Sigmoid colon (tissue), 4 donors: ENCODE measurements at regions not wholly inside any gene's neighbourhood (a gene's known extent, or its start where the extent isn't known, plus 50 kb on each side); places are given as distances from the start of the nearest gene placed in this dataset.
A peak's percentile ranks its signal among the peaks of the same experiment; 100 is the strongest.

Experiments used
- POLR2A ChIP-seq, 2 donors: fragments of 450-650 bp; IDR thresholded peaks; one replicate each; pipeline ENCODE4 v1.6.1; 2016; ENCODE audit warnings: antibody characterized with exemption in 2 of 2, mild to moderate bottlenecking in 2 of 2, moderate library complexity in 2 of 2
- POLR2AphosphoS5 ChIP-seq, 4 donors: sonication (generic); formaldehyde crosslinking; IDR thresholded peaks; one replicate each; pipeline ENCODE4 v1.6.1; 2017; ENCODE audit warnings: antibody characterized with exemption in 4 of 4
- TF ChIP-seq, protein P1 (sequence below), 4 experiments: fragments of 450-650 bp in 3 of 4; fragments of 200-600 bp in 1 of 4; IDR thresholded peaks; one replicate each; pipeline ENCODE4 v1.5.1; 2016 to 2019; ENCODE audit warnings: antibody characterized with exemption in 4 of 4, mild to moderate bottlenecking in 3 of 4, moderate library complexity in 2 of 4

DNA sequence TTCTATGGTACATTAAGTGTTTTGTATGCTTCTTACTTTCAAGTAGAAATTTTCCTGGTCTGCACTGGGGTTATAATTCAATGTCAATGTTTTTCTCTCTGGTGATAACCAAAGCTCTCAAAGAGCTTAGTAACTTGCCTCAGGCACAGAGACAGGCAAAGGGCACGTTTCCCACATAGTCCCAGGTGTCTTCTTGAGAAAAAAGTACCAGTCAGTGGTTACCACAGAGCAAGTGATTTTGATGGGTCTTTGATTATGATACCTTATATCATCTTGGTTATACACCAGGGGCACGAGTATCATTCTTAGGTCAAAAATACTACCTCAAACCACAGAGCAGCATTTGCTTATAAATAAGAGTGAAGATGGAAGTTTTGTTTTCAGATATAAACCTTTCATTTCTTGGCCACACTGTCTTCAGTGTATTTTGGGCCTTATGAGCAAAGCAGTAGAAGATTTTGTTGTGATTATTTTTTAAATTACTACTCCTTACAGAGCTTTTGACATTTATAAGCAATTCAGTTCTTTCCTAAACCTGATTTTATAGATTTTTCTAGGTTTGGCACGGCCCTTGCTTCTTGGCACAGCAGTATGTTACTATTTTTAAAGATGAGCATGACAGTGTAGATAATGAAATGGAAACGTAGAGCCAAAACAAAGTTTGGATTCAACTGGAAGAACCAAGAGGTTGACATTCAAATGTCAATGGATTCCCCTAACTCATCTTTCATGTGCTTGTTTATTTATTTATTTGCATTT is 85.3 kb upstream of the TLL1 start:
- TF ChIP-seq, protein P1, sequence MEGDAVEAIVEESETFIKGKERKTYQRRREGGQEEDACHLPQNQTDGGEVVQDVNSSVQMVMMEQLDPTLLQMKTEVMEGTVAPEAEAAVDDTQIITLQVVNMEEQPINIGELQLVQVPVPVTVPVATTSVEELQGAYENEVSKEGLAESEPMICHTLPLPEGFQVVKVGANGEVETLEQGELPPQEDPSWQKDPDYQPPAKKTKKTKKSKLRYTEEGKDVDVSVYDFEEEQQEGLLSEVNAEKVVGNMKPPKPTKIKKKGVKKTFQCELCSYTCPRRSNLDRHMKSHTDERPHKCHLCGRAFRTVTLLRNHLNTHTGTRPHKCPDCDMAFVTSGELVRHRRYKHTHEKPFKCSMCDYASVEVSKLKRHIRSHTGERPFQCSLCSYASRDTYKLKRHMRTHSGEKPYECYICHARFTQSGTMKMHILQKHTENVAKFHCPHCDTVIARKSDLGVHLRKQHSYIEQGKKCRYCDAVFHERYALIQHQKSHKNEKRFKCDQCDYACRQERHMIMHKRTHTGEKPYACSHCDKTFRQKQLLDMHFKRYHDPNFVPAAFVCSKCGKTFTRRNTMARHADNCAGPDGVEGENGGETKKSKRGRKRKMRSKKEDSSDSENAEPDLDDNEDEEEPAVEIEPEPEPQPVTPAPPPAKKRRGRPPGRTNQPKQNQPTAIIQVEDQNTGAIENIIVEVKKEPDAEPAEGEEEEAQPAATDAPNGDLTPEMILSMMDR (IDR thresholded peaks at IDR 0.05) = no peak
- TF ChIP-seq POLR2A (IDR thresholded peaks at IDR 0.05) (no peak), POLR2AphosphoS5 (IDR thresholded peaks at IDR 0.05) (peak in 3 of 4 donors; percentile 21 to 60 (median 50))
